Skeletal muscle satellite cell (primary cell): ENCODE measurements at regions not wholly inside any gene's neighbourhood (a gene's known extent, or its start where the extent isn't known, plus 50 kb on each side); places are given as distances from the start of the nearest gene placed in this dataset.

Experiments
- H3K27me3 ChIP-seq: 2 replicates; pipeline ENCODE4 v1.7.0; 2013; ENCODE audit warnings: low read length; ENCODE audit not compliant: control insufficient read depth, insufficient read depth
- H3K36me3 ChIP-seq: 2 replicates; pipeline ENCODE4 v1.7.0; 2013; ENCODE audit warnings: mild to moderate bottlenecking, control low read depth, low read length; ENCODE audit not compliant: insufficient read depth
- H3K4me1 ChIP-seq: 2 replicates; pipeline ENCODE4 v1.7.0; 2013; ENCODE audit warnings: low read length; ENCODE audit not compliant: control insufficient read depth, insufficient read depth
- H3K4me2 ChIP-seq: 2 replicates; pipeline ENCODE4 v1.7.0; 2013; ENCODE audit warnings: mild to moderate bottlenecking, low read length
- H3K4me3 ChIP-seq: 2 replicates; pipeline ENCODE4 v1.7.0; 2013; ENCODE audit warnings: low read length
- H3K9ac ChIP-seq: 2 replicates; pipeline ENCODE4 v1.7.0; 2013; ENCODE audit warnings: mild to moderate bottlenecking, low read depth, low read length, moderate library complexity
- H3K9me3 ChIP-seq: replicated peaks from 2 replicates; pipeline ENCODE4 v1.7.0; 2013; ENCODE audit warnings: mild to moderate bottlenecking, control low read depth, low read length

GRCh38 chr6:232982-233640, 59.2 kb upstream of the DUSP22 start:
- no peaks in the 10 kb centered on the region for H3K4me1 ChIP-seq
- peaks cover 1% of the 10 kb centered on the region for H3K27me3 ChIP-seq

GRCh38 chr6:234706-235372, 57.4 kb upstream of the DUSP22 start:
- Histone ChIP-seq H3K9ac (no peak overlapping the region), H3K9me3 (no peaks in the 10 kb centered on the region), H3K4me1 (no peaks in the 10 kb centered on the region), H3K27me3 (no peaks in the 10 kb centered on the region), H3K4me3 (no peak overlapping the region), H3K4me2 (no peak overlapping the region), H3K36me3 (no peaks in the 10 kb centered on the region)

More at GRCh38 chr6:232982-233640, 59.2 kb upstream of the DUSP22 start:
- Histone ChIP-seq H3K4me2 (no peak overlapping the region), H3K9me3 (no peaks in the 10 kb centered on the region), H3K4me3 (no peak overlapping the region), H3K9ac (no peak overlapping the region), H3K36me3 (no peaks in the 10 kb centered on the region)

- peaks cover 5% of the 10 kb centered on the region for H3K27me3 ChIP-seq
- H3K4me3 ChIP-seq = peak overlapping the region; percentile 38
- peak overlapping the region; percentile 42 for H3K9ac ChIP-seq
- H3K9me3 ChIP-seq = no peaks in the 10 kb centered on the region
- H3K4me2 ChIP-seq = peak overlapping the region; percentile 65
- no peaks in the 10 kb centered on the region for H3K4me1 ChIP-seq
- H3K36me3 ChIP-seq = no peaks in the 10 kb centered on the region
Observed at GRCh38 chr6:235763-236360, 56.4 kb upstream of the DUSP22 start.

GRCh38 chr6:236519-236918, 55.8 kb upstream of the DUSP22 start:
- Histone ChIP-seq H3K4me2 (peak overlapping the region; percentile 65), H3K27me3 (peaks cover 9% of the 10 kb centered on the region), H3K9me3 (no peaks in the 10 kb centered on the region), H3K4me3 (no peak overlapping the region), H3K4me1 (no peaks in the 10 kb centered on the region), H3K36me3 (no peaks in the 10 kb centered on the region), H3K9ac (no peak overlapping the region)

- Histone ChIP-seq H3K4me3 (no peak overlapping the region), H3K9me3 (no peaks in the 10 kb centered on the region), H3K36me3 (no peaks in the 10 kb centered on the region), H3K4me1 (no peaks in the 10 kb centered on the region), H3K9ac (no peak overlapping the region), H3K27me3 (peaks cover 14% of the 10 kb centered on the region), H3K4me2 (no peak overlapping the region)
Observed at GRCh38 chr6:240151-240550, 52.1 kb upstream of the DUSP22 start.

- Histone ChIP-seq H3K4me2 (no peak overlapping the region), H3K9me3 (no peaks in the 10 kb centered on the region), H3K4me1 (no peaks in the 10 kb centered on the region), H3K27me3 (peaks cover 19% of the 10 kb centered on the region), H3K9ac (no peak overlapping the region), H3K36me3 (no peaks in the 10 kb centered on the region), H3K4me3 (no peak overlapping the region)
Observed at GRCh38 chr6:241336-241865, 50.9 kb upstream of the DUSP22 start.
